ENCODE measurements at regions not wholly inside any gene's neighbourhood (a gene's known extent, or its start where the extent isn't known, plus 50 kb on each side); places are given as distances from the start of the nearest gene placed in this dataset.
A peak's percentile ranks its signal among the peaks of the same experiment; 100 is the strongest.
"Not testable (repeated sequence)": the region's sequence is repeated elsewhere in the genome, so short reads cannot be mapped to it uniquely, and the experiment has no call there.

GRCh38 chr12:131511803-131512561, 198.9 kb upstream of the SFSWAP start:
- Mint-ChIP-seq H3K27ac (peak overlapping the region; percentile 41), H3K9me3 (peaks cover 13% of the 10 kb centered on the region), H3K27me3 (peaks cover 4% of the 10 kb centered on the region), H3K36me3 (ENCODE audit: low read depth) (peaks cover 4% of the 10 kb centered on the region), H3K4me1 (ENCODE audit: low read depth) (peaks cover 14% of the 10 kb centered on the region), H3K4me3 (no peak overlapping the region)

GRCh38 chr12:131513606-131514005, 197.3 kb upstream of the SFSWAP start:
- H3K4me1 Mint-ChIP-seq (ENCODE audit: low read depth), result peaks cover 14% of the 10 kb centered on the region
- peaks cover 7% of the 10 kb centered on the region for H3K27me3 Mint-ChIP-seq
- no peak overlapping the region for H3K27ac Mint-ChIP-seq
- no peak overlapping the region for H3K4me3 Mint-ChIP-seq
- peaks cover 21% of the 10 kb centered on the region for H3K9me3 Mint-ChIP-seq
- peaks cover 4% of the 10 kb centered on the region for H3K36me3 Mint-ChIP-seq (ENCODE audit: low read depth)

- H3K9me3 Mint-ChIP-seq, result peaks cover 18% of the 10 kb centered on the region
- H3K27me3 Mint-ChIP-seq; H3K4me1 Mint-ChIP-seq (ENCODE audit: low read depth); H3K36me3 Mint-ChIP-seq (ENCODE audit: low read depth); H3K27ac Mint-ChIP-seq; H3K4me3 Mint-ChIP-seq: not testable (repeated sequence)
Measured at GRCh38 chr12:131520553-131520952, 190.3 kb upstream of the SFSWAP start.

GRCh38 chr12:131521326-131521725, 189.6 kb upstream of the SFSWAP start:
- Mint-ChIP-seq H3K9me3 (peaks cover 14% of the 10 kb centered on the region), H3K4me1 (ENCODE audit: low read depth) (no peaks in the 10 kb centered on the region), H3K36me3 (ENCODE audit: low read depth) (no peaks in the 10 kb centered on the region), H3K4me3 (no peak overlapping the region), H3K27me3 (peaks cover 7% of the 10 kb centered on the region), H3K27ac (no peak overlapping the region)

GRCh38 chr12:131525795-131526508, 184.9 kb upstream of the SFSWAP start:
- Mint-ChIP-seq H3K9me3 (no peaks in the 10 kb centered on the region), H3K4me1 (ENCODE audit: low read depth) (no peaks in the 10 kb centered on the region), H3K4me3 (no peak overlapping the region), H3K36me3 (ENCODE audit: low read depth) (no peaks in the 10 kb centered on the region), H3K27ac (no peak overlapping the region), H3K27me3 (peaks cover 4% of the 10 kb centered on the region)

- Mint-ChIP-seq H3K9me3 (no peaks in the 10 kb centered on the region), H3K27me3 (peaks cover under 1% of the 10 kb centered on the region), H3K36me3 (ENCODE audit: low read depth) (no peaks in the 10 kb centered on the region)
Measured at GRCh38 chr12:131527092-131527491, 183.8 kb upstream of the SFSWAP start.

GRCh38 chr12:131527736-131528135, 183.2 kb upstream of the SFSWAP start:
- H3K36me3 Mint-ChIP-seq (ENCODE audit: low read depth), result no peaks in the 10 kb centered on the region
- H3K4me1 Mint-ChIP-seq (ENCODE audit: low read depth), result no peaks in the 10 kb centered on the region
- no peaks in the 10 kb centered on the region for H3K27me3 Mint-ChIP-seq

More at GRCh38 chr12:131527092-131527491, 183.8 kb upstream of the SFSWAP start:
- Mint-ChIP-seq H3K4me1 (ENCODE audit: low read depth) (no peaks in the 10 kb centered on the region), H3K4me3 (no peak overlapping the region), H3K27ac (no peak overlapping the region)

GRCh38 chr12:131528144-131528543, 182.7 kb upstream of the SFSWAP start:
- Mint-ChIP-seq H3K27me3 (no peaks in the 10 kb centered on the region), H3K27ac (no peak overlapping the region), H3K4me1 (ENCODE audit: low read depth) (no peaks in the 10 kb centered on the region), H3K36me3 (ENCODE audit: low read depth) (no peaks in the 10 kb centered on the region), H3K4me3 (no peak overlapping the region), H3K9me3 (no peaks in the 10 kb centered on the region)

More at GRCh38 chr12:131527736-131528135, 183.2 kb upstream of the SFSWAP start:
- no peak overlapping the region for H3K27ac Mint-ChIP-seq
- no peaks in the 10 kb centered on the region for H3K9me3 Mint-ChIP-seq
- no peak overlapping the region for H3K4me3 Mint-ChIP-seq

- Mint-ChIP-seq H3K4me3 (no peak overlapping the region), H3K27ac (no peak overlapping the region), H3K9me3 (no peaks in the 10 kb centered on the region), H3K27me3 (no peaks in the 10 kb centered on the region), H3K36me3 (ENCODE audit: low read depth) (no peaks in the 10 kb centered on the region), H3K4me1 (ENCODE audit: low read depth) (no peaks in the 10 kb centered on the region)
Measured at GRCh38 chr12:131528667-131529066, 182.2 kb upstream of the SFSWAP start.

GRCh38 chr12:131529196-131530040, 181.5 kb upstream of the SFSWAP start:
- H3K27ac Mint-ChIP-seq, result no peak overlapping the region
- no peaks in the 10 kb centered on the region for H3K36me3 Mint-ChIP-seq (ENCODE audit: low read depth)
- H3K4me3 Mint-ChIP-seq, result no peak overlapping the region
- no peaks in the 10 kb centered on the region for H3K4me1 Mint-ChIP-seq (ENCODE audit: low read depth)
- no peaks in the 10 kb centered on the region for H3K27me3 Mint-ChIP-seq
- no peaks in the 10 kb centered on the region for H3K9me3 Mint-ChIP-seq

GRCh38 chr12:131530041-131530332, 180.9 kb upstream of the SFSWAP start:
- no peaks in the 10 kb centered on the region for H3K27me3 Mint-ChIP-seq
- H3K4me1 Mint-ChIP-seq (ENCODE audit: low read depth), result no peaks in the 10 kb centered on the region
- H3K27ac Mint-ChIP-seq, result no peak overlapping the region
- no peaks in the 10 kb centered on the region for H3K36me3 Mint-ChIP-seq (ENCODE audit: low read depth)
- no peak overlapping the region for H3K4me3 Mint-ChIP-seq
- H3K9me3 Mint-ChIP-seq, result no peaks in the 10 kb centered on the region

GRCh38 chr12:131530422-131530821, 180.5 kb upstream of the SFSWAP start:
- H3K27ac Mint-ChIP-seq, result no peak overlapping the region

GRCh38 chr12:131533139-131533538, 177.8 kb upstream of the SFSWAP start:
- Mint-ChIP-seq H3K4me3 (no peak overlapping the region), H3K36me3 (ENCODE audit: low read depth) (no peaks in the 10 kb centered on the region), H3K4me1 (ENCODE audit: low read depth) (peaks cover 13% of the 10 kb centered on the region), H3K27ac (no peak overlapping the region), H3K27me3 (no peaks in the 10 kb centered on the region), H3K9me3 (no peaks in the 10 kb centered on the region)

More at GRCh38 chr12:131530422-131530821, 180.5 kb upstream of the SFSWAP start:
- H3K27me3 Mint-ChIP-seq, result no peaks in the 10 kb centered on the region
- no peaks in the 10 kb centered on the region for H3K9me3 Mint-ChIP-seq
- no peaks in the 10 kb centered on the region for H3K36me3 Mint-ChIP-seq (ENCODE audit: low read depth)
- no peak overlapping the region for H3K4me3 Mint-ChIP-seq
- no peaks in the 10 kb centered on the region for H3K4me1 Mint-ChIP-seq (ENCODE audit: low read depth)

GRCh38 chr12:131535779-131536178, 175.1 kb upstream of the SFSWAP start:
- H3K4me1 Mint-ChIP-seq (ENCODE audit: low read depth), result peaks cover 13% of the 10 kb centered on the region
- H3K27me3 Mint-ChIP-seq, result no peaks in the 10 kb centered on the region
- no peak overlapping the region for H3K4me3 Mint-ChIP-seq
- H3K27ac Mint-ChIP-seq, result no peak overlapping the region
- H3K36me3 Mint-ChIP-seq (ENCODE audit: low read depth), result no peaks in the 10 kb centered on the region
- no peaks in the 10 kb centered on the region for H3K9me3 Mint-ChIP-seq

GRCh38 chr12:131536337-131536736, 174.6 kb upstream of the SFSWAP start:
- Mint-ChIP-seq H3K36me3 (ENCODE audit: low read depth) (no peaks in the 10 kb centered on the region), H3K27ac (no peak overlapping the region), H3K27me3 (no peaks in the 10 kb centered on the region), H3K4me1 (ENCODE audit: low read depth) (peaks cover 13% of the 10 kb centered on the region), H3K4me3 (no peak overlapping the region), H3K9me3 (no peaks in the 10 kb centered on the region)
